HUES64 (cell line): ENCODE measurements at regions not wholly inside any gene's neighbourhood (a gene's known extent, or its start where the extent isn't known, plus 50 kb on each side); places are given as distances from the start of the nearest gene placed in this dataset.

Experiments
- H3K27ac ChIP-seq: 2 replicates; pipeline ENCODE4 v1.7.0; 2013; ENCODE audit warnings: low read depth, low read length, inconsistent platforms
- H3K27me3 ChIP-seq: 2 replicates; pipeline ENCODE4 v1.6.1; 2013; ENCODE audit warnings: mild to moderate bottlenecking, low read length; ENCODE audit not compliant: insufficient read depth
- H3K36me3 ChIP-seq: 2 replicates; pipeline ENCODE4 v1.6.1; 2013; ENCODE audit warnings: mild to moderate bottlenecking, low read length; ENCODE audit not compliant: insufficient read depth
- H3K4me1 ChIP-seq: 2 replicates; pipeline ENCODE4 v1.6.1; 2013; ENCODE audit warnings: mild to moderate bottlenecking, low read length, moderate library complexity; ENCODE audit not compliant: insufficient read depth
- H3K4me3 ChIP-seq: 2 replicates; pipeline ENCODE4 v1.5.1; 2013; ENCODE audit warnings: mild to moderate bottlenecking, low read length, moderate library complexity
- H3K9ac ChIP-seq: 2 replicates; pipeline ENCODE4 v1.6.1; 2013; ENCODE audit warnings: mild to moderate bottlenecking, low read depth, low read length
- H3K9me3 ChIP-seq: 2 replicates; pipeline ENCODE4 v1.6.1; 2013; ENCODE audit warnings: low read depth, low read length; ENCODE audit not compliant: insufficient read depth
- WGBS: fragments of 150-250, 120-280 bp; methylation state at CpG from one replicate; pipeline ENCODE4 v1.1.7; 2013; ENCODE audit warnings: missing lambda C conversion rate; 5-methylcytosine and 5-hydroxymethylcytosine counted together

DNA sequence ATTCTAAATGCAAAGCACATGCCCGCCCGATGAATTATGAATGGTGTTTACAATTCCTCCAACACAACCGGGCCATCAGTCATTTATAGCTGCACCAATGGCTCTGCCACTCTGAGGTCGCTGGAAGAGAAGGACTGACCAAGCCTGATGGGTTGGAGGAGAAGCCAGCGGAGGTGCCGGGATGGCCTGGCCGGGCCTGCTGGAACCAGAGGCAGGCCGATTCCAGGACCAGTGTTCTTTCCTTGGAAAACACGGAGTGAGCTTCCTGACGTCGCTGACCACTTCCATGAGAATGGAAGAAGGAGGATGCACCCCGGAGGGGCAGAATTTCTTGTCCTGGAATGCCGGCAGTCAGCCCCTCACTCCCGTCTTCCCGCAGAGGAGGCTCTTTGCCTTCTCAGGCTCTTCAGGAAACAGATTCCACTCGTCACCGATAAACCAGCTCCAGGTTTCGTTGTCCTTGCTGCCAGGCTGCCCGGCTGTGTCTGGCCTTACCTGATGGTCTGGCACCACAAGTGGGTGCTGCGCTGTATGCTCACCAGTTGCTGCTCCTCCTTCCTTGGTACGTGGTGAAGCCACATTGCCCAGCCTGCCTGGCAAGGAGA, 358.5 kb upstream of the SFSWAP start:
- H3K36me3 ChIP-seq = no peaks in the 10 kb centered on the region
- H3K4me3 ChIP-seq = no peak overlapping the region
- 89% methylated on average over 21 of the region's 21 CpGs for WGBS
- no peak overlapping the region for H3K9ac ChIP-seq
- no peak overlapping the region for H3K27ac ChIP-seq
- H3K4me1 ChIP-seq = peaks cover 3% of the 10 kb centered on the region; the same call in 1 of the 2 replicates
- no peaks in the 10 kb centered on the region for H3K9me3 ChIP-seq
- H3K27me3 ChIP-seq = no peaks in the 10 kb centered on the region

DNA sequence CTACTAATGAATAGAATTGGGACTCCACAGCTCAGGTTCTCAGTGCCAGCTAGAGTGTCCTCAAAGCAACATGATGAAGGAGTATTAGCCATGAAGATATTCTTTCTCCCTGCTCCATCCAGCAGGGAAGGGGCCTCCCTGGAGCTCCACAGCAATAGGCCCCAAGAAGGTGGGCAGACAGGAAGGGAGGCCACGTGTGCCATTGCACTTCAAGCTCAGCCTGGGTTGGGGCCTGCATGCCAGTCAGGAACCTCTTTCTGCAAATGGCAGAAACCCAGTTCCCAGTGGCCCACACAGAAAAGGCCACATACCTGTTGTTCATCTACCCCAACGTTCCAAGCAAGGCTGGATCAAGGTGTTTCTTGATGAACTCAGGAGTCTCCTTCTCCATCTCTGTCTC, 357.5 kb upstream of the SFSWAP start:
- Histone ChIP-seq H3K27ac (no peak overlapping the region), H3K4me1 (peaks cover 3% of the 10 kb centered on the region; the same call in 1 of the 2 replicates), H3K9ac (no peak overlapping the region), H3K27me3 (no peaks in the 10 kb centered on the region), H3K9me3 (no peaks in the 10 kb centered on the region), H3K4me3 (no peak overlapping the region), H3K36me3 (no peaks in the 10 kb centered on the region)
- 88% methylated on average over 2 of the region's 2 CpGs for WGBS

DNA sequence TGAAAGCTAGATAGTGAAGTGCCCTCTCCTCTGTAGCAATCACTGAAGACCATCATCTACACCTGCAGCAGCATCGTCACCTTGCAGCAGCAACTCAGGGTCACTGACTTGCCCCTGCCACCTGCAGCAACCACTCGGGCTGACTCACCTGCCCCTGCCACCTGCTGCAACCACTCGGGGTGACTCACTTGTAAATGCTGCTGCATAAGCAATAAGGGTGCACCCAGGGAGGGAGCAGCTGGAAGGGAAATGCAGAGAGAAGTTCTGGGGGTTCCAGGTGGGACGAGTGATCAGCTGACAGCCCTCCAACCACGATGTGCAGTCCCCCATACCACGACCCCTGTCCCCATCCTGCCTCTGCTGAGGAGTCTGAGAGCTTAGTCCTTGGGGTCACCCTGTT, 357.1 kb upstream of the SFSWAP start:
- no peak overlapping the region for H3K9ac ChIP-seq

DNA sequence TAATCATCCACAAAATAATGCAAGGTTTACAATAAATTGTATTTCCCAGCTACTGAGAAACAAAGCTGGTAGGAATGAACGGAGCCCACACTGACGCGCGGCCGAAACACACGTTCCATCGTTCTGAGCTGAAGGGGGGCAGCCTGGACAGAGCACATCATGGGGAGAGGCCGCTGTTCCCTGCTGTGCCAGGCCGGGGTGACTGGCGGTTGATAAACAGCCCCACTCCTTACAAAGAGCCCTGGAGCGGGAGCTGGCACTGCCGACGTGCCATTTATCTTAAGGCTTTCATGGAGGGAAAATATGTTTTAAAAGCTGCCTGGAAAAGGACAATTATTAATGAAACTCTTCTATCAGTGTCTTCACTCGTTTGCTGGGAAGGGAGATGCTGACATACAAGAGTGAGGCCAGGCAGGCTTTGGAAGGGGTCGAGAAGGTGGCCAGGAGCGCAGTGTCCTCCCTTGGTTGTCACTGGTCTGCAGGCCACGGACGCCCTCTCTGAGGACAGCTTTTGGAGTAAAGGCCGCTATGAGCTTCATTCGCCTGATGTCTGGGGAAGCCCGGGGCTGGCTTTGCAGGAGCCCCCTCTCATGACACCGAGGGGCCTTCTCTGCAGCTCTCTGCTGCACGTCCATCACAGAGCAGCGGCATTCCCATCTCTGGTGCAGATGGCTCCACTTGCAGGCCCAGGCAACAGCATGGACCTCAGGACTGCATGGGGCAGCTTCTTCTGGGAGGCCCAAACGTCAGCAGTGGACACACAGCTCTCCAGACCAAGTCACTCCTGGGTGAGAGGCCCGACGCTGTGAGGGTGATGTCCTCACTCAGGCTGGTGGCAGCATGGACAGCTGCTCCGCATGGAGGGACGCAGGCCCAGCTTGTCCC, 355.3 kb upstream of the SFSWAP start:
- no peak overlapping the region for H3K9ac ChIP-seq

More for the DNA sequence above, 357.1 kb upstream of the SFSWAP start:
- H3K36me3 ChIP-seq = no peaks in the 10 kb centered on the region
- H3K27me3 ChIP-seq = no peaks in the 10 kb centered on the region
- WGBS = 79% methylated on average over 6 of the region's 6 CpGs
- no peaks in the 10 kb centered on the region for H3K9me3 ChIP-seq
- no peak overlapping the region for H3K4me3 ChIP-seq
- H3K4me1 ChIP-seq = no peaks in the 10 kb centered on the region
- no peak overlapping the region for H3K27ac ChIP-seq

DNA sequence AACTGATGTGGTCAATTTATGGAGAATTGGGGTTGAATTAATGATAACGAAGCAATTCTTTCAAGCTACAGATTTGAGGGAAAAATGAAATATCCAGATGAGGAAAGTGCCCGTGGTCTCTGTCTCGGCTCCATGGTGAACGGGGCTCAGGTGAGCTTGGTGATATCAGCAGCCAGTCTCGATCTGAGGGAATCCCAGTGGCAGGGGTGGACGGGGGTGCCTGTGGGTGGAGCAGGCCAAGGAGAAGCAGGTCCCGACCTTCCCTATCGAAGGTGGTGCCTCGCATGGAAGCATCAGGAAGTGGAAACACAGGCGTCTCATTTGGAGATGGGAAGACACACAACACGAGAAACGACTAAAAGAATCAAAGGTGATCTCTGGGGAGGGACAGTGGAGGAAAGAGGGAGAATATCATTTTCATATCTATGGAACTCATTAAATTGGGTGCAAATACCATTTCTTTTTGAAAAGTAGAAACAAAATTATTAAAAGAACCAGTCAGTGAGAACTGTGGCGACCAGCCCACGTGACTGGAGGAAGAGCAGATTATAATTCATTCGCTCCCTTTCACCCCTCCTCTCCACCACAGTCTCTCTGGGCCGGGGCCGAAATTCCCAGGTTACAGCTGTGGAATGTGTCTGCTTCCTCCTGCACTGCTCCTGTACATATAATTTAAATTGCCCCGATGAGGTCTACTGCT, 354.3 kb upstream of the SFSWAP start:
- Histone ChIP-seq H3K36me3 (no peaks in the 10 kb centered on the region), H3K4me1 (no peaks in the 10 kb centered on the region), H3K9me3 (no peaks in the 10 kb centered on the region), H3K4me3 (no peak overlapping the region), H3K9ac (no peak overlapping the region), H3K27ac (no peak overlapping the region), H3K27me3 (no peaks in the 10 kb centered on the region)
- WGBS = 92% methylated on average over 18 of the region's 18 CpGs

More for the DNA sequence above, 355.3 kb upstream of the SFSWAP start:
- no peak overlapping the region for H3K4me3 ChIP-seq
- H3K9me3 ChIP-seq = no peaks in the 10 kb centered on the region
- H3K27me3 ChIP-seq = no peaks in the 10 kb centered on the region
- H3K27ac ChIP-seq = no peak overlapping the region
- H3K36me3 ChIP-seq = no peaks in the 10 kb centered on the region
- WGBS = 93% methylated on average over 29 of the region's 29 CpGs
- H3K4me1 ChIP-seq = no peaks in the 10 kb centered on the region

DNA sequence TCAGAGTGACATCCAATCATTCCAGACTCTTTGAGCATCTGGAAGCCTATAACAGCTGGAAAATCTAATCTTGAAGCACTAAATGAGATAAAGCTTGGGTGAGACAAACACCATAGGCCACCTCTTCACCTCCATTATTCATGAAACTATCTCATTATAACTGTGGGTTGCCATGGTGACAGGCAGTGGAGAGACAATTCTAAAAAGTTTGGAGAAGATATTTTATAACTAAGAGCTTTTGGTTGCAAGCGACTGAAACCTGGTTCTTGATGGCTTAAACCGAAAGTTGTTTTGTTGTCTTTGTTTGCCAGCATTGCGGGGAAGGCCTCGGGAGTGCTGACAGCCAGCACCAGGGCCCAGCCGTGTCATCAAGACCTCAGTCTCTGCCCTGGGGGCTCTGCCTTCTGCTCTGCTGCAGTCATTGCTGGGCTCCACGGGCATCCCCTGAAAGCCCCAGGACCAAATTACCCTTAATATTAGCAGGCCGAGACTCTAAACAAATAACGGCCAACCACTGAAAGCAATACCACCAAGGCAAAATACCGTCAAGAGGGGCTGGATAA, 353.6 kb upstream of the SFSWAP start:
- H3K9me3 ChIP-seq = no peaks in the 10 kb centered on the region
- no peaks in the 10 kb centered on the region for H3K36me3 ChIP-seq
- no peaks in the 10 kb centered on the region for H3K27me3 ChIP-seq
- 89% methylated on average over 9 of the region's 9 CpGs for WGBS
- H3K27ac ChIP-seq = no peak overlapping the region
- no peak overlapping the region for H3K9ac ChIP-seq
- no peaks in the 10 kb centered on the region for H3K4me1 ChIP-seq
- H3K4me3 ChIP-seq = no peak overlapping the region

DNA sequence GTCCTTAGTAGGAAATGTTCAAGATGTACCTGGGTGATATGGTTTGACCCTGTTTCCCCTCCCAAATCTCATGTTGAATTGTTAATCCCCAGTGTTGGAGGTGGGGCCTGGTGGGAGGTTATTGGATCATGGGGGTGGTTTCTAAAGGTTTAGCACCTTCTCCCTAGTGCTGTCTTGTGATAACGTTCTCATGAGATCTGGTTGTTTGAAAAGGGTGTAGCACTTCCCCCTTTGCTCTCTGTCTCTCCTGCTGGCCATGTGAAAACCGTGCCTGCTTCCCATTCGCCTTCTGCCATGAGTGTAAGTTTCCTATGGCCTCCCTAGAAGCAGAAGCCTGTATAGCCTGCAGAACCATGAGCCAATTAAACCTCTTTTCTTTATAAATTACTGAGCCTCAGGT, 353.0 kb upstream of the SFSWAP start:
- Histone ChIP-seq H3K27ac (no peak overlapping the region), H3K4me3 (no peak overlapping the region), H3K9ac (no peak overlapping the region), H3K9me3 (no peaks in the 10 kb centered on the region), H3K27me3 (no peaks in the 10 kb centered on the region), H3K36me3 (no peaks in the 10 kb centered on the region), H3K4me1 (no peaks in the 10 kb centered on the region)
- 67% methylated on average over 3 of the region's 3 CpGs for WGBS

DNA sequence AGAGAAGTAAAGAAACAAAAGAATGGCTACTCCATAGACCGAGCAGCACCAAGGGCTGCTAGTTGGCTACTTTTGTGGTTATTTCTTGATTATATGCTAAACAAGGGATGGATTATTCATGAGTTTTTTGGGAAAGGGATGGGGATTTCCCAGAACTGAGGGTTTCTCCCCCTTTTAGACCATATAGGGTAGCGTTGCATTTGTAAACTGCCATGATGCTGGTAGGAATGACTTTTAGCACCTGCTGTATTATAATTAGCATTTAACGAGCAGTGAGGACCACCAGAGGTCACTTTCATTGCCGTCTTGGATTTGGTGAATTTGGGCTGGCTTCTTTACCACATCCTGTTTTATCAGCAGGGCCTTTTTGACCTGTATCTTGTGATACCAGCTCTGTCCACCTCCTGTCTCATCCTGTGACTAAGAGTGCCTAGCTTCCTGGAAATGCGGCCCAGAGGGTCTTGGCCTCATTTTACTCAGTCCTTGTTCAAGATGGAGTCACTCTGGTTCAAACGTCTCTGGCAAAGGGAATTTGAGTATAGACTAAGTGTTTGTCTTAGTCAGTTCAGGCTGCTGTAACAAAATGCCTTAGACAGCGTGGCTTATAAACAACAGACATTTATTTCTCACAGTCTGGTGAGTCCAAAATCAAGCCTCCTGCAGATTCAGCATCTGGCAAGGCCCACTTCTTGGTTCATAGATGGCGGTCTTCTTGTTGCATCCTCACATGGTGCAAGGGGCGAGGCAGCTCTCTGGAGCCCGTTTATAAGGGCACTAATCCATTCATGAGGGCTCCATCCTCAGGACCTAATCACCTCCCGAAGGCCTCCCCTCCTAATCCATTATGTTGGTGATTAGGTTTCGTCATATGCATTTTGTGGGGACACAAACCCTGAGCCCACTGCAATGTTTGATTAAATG, 348.3 kb upstream of the SFSWAP start:
- Histone ChIP-seq H3K4me3 (no peak overlapping the region), H3K36me3 (no peaks in the 10 kb centered on the region), H3K4me1 (no peaks in the 10 kb centered on the region), H3K27me3 (no peaks in the 10 kb centered on the region), H3K9ac (no peak overlapping the region), H3K9me3 (no peaks in the 10 kb centered on the region), H3K27ac (no peak overlapping the region)
- 89% methylated on average over 11 of the region's 12 CpGs for WGBS

DNA sequence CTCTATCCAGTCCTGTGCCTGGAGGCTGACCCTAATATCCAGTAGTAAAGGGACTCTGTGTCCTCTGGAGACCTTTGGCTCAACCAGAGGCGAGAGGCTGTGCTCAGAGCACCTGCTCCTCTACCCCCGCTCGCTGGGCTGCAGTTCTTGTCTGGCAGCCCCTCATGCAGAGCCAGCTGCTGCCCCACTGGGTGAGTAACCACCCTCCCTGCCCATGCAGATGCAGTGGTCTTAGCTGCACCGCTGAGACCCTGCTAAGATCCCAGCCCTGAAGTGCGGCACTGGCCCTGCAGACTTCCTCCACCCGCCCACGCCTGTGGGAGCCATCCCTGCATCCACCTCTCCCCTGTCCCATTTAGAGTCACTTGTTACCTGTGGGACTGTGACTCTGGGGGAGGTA, 347.5 kb upstream of the SFSWAP start:
- H3K36me3 ChIP-seq = no peaks in the 10 kb centered on the region
- H3K27ac ChIP-seq = no peak overlapping the region
- no peaks in the 10 kb centered on the region for H3K4me1 ChIP-seq
- no peak overlapping the region for H3K9ac ChIP-seq
- no peaks in the 10 kb centered on the region for H3K9me3 ChIP-seq
- no peak overlapping the region for H3K4me3 ChIP-seq
- H3K27me3 ChIP-seq = no peaks in the 10 kb centered on the region
- 88% methylated on average over 7 of the region's 7 CpGs for WGBS

DNA sequence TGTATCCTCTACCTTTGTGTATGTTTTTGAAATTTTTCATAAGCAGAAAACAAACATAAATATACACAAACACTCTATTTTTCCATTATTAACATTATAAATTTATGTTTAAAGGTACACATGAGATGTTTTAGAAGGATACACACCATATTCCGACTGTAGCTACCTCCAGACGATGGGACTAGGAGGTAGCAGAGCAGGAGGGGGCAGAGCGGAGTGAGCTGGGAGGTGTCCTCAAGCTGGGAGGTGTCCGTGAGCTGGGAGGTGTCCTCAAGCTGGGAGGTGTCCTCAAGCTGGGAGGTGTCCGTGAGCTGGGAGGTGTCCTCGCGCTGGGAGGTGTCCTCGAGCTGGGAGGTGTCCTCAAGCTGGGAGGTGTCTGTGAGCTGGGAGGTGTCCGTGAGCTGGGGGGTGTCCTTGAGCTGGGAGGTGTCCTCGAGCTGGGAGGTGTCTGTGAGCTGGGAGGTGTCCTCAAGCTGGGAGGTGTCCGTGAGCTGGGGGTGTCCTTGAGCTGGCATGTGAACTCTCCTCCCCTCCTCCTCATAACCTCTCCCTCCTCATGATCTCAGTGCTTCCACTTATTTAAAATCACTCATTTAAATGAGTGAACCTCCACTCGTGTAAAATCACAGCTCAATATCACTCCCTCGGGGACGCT, 346.9 kb upstream of the SFSWAP start:
- Histone ChIP-seq H3K4me3 (no peak overlapping the region), H3K36me3 (no peaks in the 10 kb centered on the region), H3K27ac (no peak overlapping the region), H3K27me3 (no peaks in the 10 kb centered on the region), H3K9me3 (no peaks in the 10 kb centered on the region), H3K9ac (no peak overlapping the region), H3K4me1 (no peaks in the 10 kb centered on the region)
- WGBS = 88% methylated on average over 14 of the region's 14 CpGs
